GM21786 (cell line): ENCODE measurements at regions not wholly inside any gene's neighbourhood (a gene's known extent, or its start where the extent isn't known, plus 50 kb on each side); places are given as distances from the start of the nearest gene placed in this dataset.

Experiments used
- ATAC-seq: cut with Tn5 transposase; IDR thresholded peaks from one replicate; pipeline ENCODE4 v1.9.1; 2021; ENCODE audit not compliant: unreplicated experiment

GRCh38 chr6:33952016-33952415 is 148.2 kb upstream of the MLN start:
- no peak for ATAC-seq

GRCh38 chr6:33950891-33951889 is 147.4 kb upstream of the MLN start:
- no peak for ATAC-seq

GRCh38 chr6:33950472-33950881 is 146.7 kb upstream of the MLN start:
- no peak for ATAC-seq

GRCh38 chr6:33949877-33950435 is 146.2 kb upstream of the MLN start:
- ATAC-seq = no peak

- ATAC-seq = no peak
These were observed 145.3 kb upstream of the MLN start for GRCh38 chr6:33949111-33949510.

- ATAC-seq = no peak
These were observed 144.3 kb upstream of the MLN start for GRCh38 chr6:33947916-33948594.

- ATAC-seq = no peak
These were observed 143.2 kb upstream of the MLN start for GRCh38 chr6:33947047-33947446.

GRCh38 chr6:33945931-33946330 is 142.1 kb upstream of the MLN start:
- ATAC-seq = no peak

GRCh38 chr6:33944686-33945411 is 141.0 kb upstream of the MLN start:
- no peak for ATAC-seq

- no peak for ATAC-seq
These were observed 133.1 kb upstream of the MLN start for GRCh38 chr6:33936886-33937285.

- no peak for ATAC-seq
These were observed 131.8 kb upstream of the MLN start for GRCh38 chr6:33935439-33936080.

GRCh38 chr6:33934731-33935270 is 131.0 kb upstream of the MLN start:
- no peak for ATAC-seq

- ATAC-seq = no peak
These were observed 129.3 kb upstream of the MLN start for GRCh38 chr6:33933101-33933500.

GRCh38 chr6:33931799-33932198 is 128.0 kb upstream of the MLN start:
- no peak for ATAC-seq

GRCh38 chr6:33929575-33930288 is 125.9 kb upstream of the MLN start:
- no peak for ATAC-seq

GRCh38 chr6:33927616-33928015 is 123.8 kb upstream of the MLN start:
- ATAC-seq = no peak

- no peak for ATAC-seq
These were observed 123.3 kb upstream of the MLN start for GRCh38 chr6:33927112-33927511.

- no peak for ATAC-seq
These were observed 122.6 kb upstream of the MLN start for GRCh38 chr6:33926451-33926850.

GRCh38 chr6:33925936-33926335 is 122.1 kb upstream of the MLN start:
- no peak for ATAC-seq

- no peak for ATAC-seq
These were observed 121.4 kb upstream of the MLN start for GRCh38 chr6:33925210-33925609.
